Endothelial cell of umbilical vein (primary cell): ENCODE measurements at regions not wholly inside any gene's neighbourhood (a gene's known extent, or its start where the extent isn't known, plus 50 kb on each side); places are given as distances from the start of the nearest gene placed in this dataset.

Experiments
- BruUV-seq: library from RNA; stranded (reverse); fragments of 400-500 nt; replicated peaks from 2 replicates; lab custom pipeline; 2021; lab: Mats Ljungman, UMichigan
- CTCF ChIA-PET: fragments of 300-600, 350-600 bp; sonication (Branson Sonifier 250); formaldehyde crosslinking; loops from one replicate; lab custom pipeline; 2021; ENCODE audit warnings: antibody characterized with exemption, inconsistent platforms; lab: Charles Lee
- POLR2A ChIA-PET: fragments of 300-600, 350-600 bp; sonication (Branson Sonifier 250); formaldehyde crosslinking; loops from one replicate; lab custom pipeline; 2021; ENCODE audit warnings: antibody characterized with exemption, inconsistent platforms; lab: Charles Lee
- DNase-seq: peaks from one replicate; pipeline ENCODE4 v3.0.0-alpha.2; 2011; ENCODE audit warnings: low read depth, low spot score
- FAIRE-seq: peaks from 2 replicates; lab custom pipeline; 2011; peaks lifted over from hg19 to GRCh38; lab: Jason Lieb, UNC
- H2AFZ ChIP-seq: 2 replicates; pipeline ENCODE4 v1.6.0; 2012; ENCODE audit warnings: low read depth, low read length, control low read depth, inconsistent platforms
- H3K27ac ChIP-seq: 2 replicates; pipeline ENCODE4 v1.5.1; 2011; ENCODE audit warnings: low read depth, mild to moderate bottlenecking, control low read depth, low read length, moderate library complexity; ENCODE audit not compliant: insufficient read depth
- H3K27me3 ChIP-seq, 2 experiments: 2 replicates each; pipeline versions ENCODE4 v1.6.0 to v1.6.1; 2011; ENCODE audit warnings: low read length in 2 of 2, mixed read lengths in 1 of 2; ENCODE audit not compliant: control insufficient read depth in 2 of 2, insufficient read depth in 2 of 2
- H3K36me3 ChIP-seq, 2 experiments: 2 replicates in 1 of 2; 3 replicates in 1 of 2; pipeline ENCODE4 v1.5.1; 2011; ENCODE audit warnings: low read length in 2 of 2, mild to moderate bottlenecking in 1 of 2, moderate library complexity in 1 of 2; ENCODE audit not compliant: control insufficient read depth in 2 of 2, insufficient read depth in 2 of 2; ENCODE audit errors: extremely low read depth in 1 of 2
- H3K4me1 ChIP-seq: 3 replicates; pipeline ENCODE4 v1.5.1; 2011; ENCODE audit warnings: mild to moderate bottlenecking, low read length; ENCODE audit not compliant: control insufficient read depth, insufficient read depth; ENCODE audit errors: extremely low read depth
- H3K4me2 ChIP-seq: 2 replicates; pipeline ENCODE4 v1.6.1; 2011; ENCODE audit warnings: low read length, control low read depth, mixed read lengths; ENCODE audit not compliant: insufficient read depth
- H3K4me3 ChIP-seq, 3 experiments: fragments of 200-600 bp in 1 of 3; sonication (generic), shearing (Covaris generic) in 1 of 3; replicated peaks in 1 of 3; 2 replicates each; pipeline ENCODE4 v1.5.1; 2011 to 2016; ENCODE audit warnings: control low read depth in 3 of 3, low read length in 3 of 3, mild to moderate bottlenecking in 2 of 3, inconsistent platforms in 1 of 3, low read depth in 1 of 3, moderate library complexity in 1 of 3; ENCODE audit not compliant: insufficient read depth in 1 of 3
- H3K79me2 ChIP-seq: 2 replicates; pipeline ENCODE4 v1.6.0; 2012; ENCODE audit warnings: low read length, inconsistent platforms; ENCODE audit not compliant: control insufficient read depth, insufficient read depth
- H3K9ac ChIP-seq: replicated peaks from 2 replicates; pipeline ENCODE3; 2011; ENCODE audit warnings: low read length, control low read depth; ENCODE audit not compliant: insufficient read depth; ENCODE audit errors: extremely low read depth
- H3K9me1 ChIP-seq: replicated peaks from 3 replicates; pipeline ENCODE4 v1.6.0; 2011; ENCODE audit warnings: mild to moderate bottlenecking, low read length; ENCODE audit not compliant: control insufficient read depth, insufficient read depth; ENCODE audit errors: extremely low read depth
- H3K9me3 ChIP-seq: replicated peaks from 2 replicates; pipeline ENCODE4 v1.5.1; 2012; ENCODE audit warnings: low read length, inconsistent platforms; ENCODE audit not compliant: control insufficient read depth, insufficient read depth
- H4K20me1 ChIP-seq: replicated peaks from 2 replicates; pipeline ENCODE3; 2011; ENCODE audit warnings: mild to moderate bottlenecking, low read length; ENCODE audit not compliant: control insufficient read depth, insufficient read depth; ENCODE audit errors: extremely low read depth
- EZH2 ChIP-seq: IDR thresholded peaks from 2 replicates; pipeline ENCODE4 v1.6.1; 2012; ENCODE audit warnings: borderline replicate concordance, low read depth, mild to moderate bottlenecking, moderate library complexity, low read length, inconsistent platforms; ENCODE audit not compliant: severe bottlenecking
- FOS ChIP-seq: IDR thresholded peaks from 2 replicates; pipeline ENCODE4 v1.6.1; 2011; ENCODE audit warnings: mild to moderate bottlenecking, low read length, moderate library complexity, borderline replicate concordance; ENCODE audit not compliant: insufficient read depth
- GATA2 ChIP-seq: IDR thresholded peaks from 2 replicates; pipeline ENCODE4 v1.7.0; 2011; ENCODE audit warnings: low read depth, mild to moderate bottlenecking, moderate library complexity, mixed read lengths, low read length; ENCODE audit not compliant: insufficient read length, insufficient read depth
- JUN ChIP-seq: IDR thresholded peaks from 2 replicates; pipeline ENCODE4 v1.6.1; 2011; ENCODE audit warnings: borderline replicate concordance, low read depth; ENCODE audit not compliant: insufficient read length, insufficient read depth
- MYC ChIP-seq: IDR thresholded peaks from one replicate; pipeline ENCODE4 v1.6.1; 2011; ENCODE audit warnings: mild to moderate bottlenecking, low read depth, low read length
- POLR2A ChIP-seq: IDR thresholded peaks from 2 replicates; pipeline ENCODE4 v1.6.1; 2012; ENCODE audit warnings: low read depth, mild to moderate bottlenecking, control low read depth, low read length
- POLR2AphosphoS5 ChIP-seq: IDR thresholded peaks from 2 replicates; pipeline ENCODE4 v1.6.1; 2012; ENCODE audit warnings: low read depth, mild to moderate bottlenecking, control low read depth, low read length, moderate library complexity; ENCODE audit not compliant: insufficient read depth
- dilution Hi-C: fragments of 300-500 bp; cut with MboI; formaldehyde crosslinking; loops from one replicate; pipeline ENCODE4 v1.15.0; 2019; ENCODE audit warnings: low sequenced_read_pairs; ENCODE audit not compliant: extremely low pct_ligation_motif_present
- intact Hi-C: fragments of 100-400 bp; cut with micrococcal nuclease; formaldehyde crosslinking; loops from one replicate; pipeline ENCODE4 v1.10.0; 2022
- TF ChIP-seq, protein P1 (sequence below): IDR thresholded peaks from 2 replicates; pipeline ENCODE4 v1.6.1; 2011; ENCODE audit not compliant: insufficient read depth, insufficient read length
- TF ChIP-seq, protein P2 (sequence below), 2 donors: IDR thresholded peaks; 1 replicate in 1 of 2; 2 replicates in 1 of 2; pipeline ENCODE4 v1.5.1; 2011; ENCODE audit warnings: low read length in 2 of 2, mild to moderate bottlenecking in 2 of 2, moderate library complexity in 2 of 2, control low read depth in 1 of 2, inconsistent platforms in 1 of 2, low read depth in 1 of 2; ENCODE audit not compliant: insufficient read depth in 1 of 2; ENCODE audit errors: extremely low read depth in 1 of 2

DNA sequence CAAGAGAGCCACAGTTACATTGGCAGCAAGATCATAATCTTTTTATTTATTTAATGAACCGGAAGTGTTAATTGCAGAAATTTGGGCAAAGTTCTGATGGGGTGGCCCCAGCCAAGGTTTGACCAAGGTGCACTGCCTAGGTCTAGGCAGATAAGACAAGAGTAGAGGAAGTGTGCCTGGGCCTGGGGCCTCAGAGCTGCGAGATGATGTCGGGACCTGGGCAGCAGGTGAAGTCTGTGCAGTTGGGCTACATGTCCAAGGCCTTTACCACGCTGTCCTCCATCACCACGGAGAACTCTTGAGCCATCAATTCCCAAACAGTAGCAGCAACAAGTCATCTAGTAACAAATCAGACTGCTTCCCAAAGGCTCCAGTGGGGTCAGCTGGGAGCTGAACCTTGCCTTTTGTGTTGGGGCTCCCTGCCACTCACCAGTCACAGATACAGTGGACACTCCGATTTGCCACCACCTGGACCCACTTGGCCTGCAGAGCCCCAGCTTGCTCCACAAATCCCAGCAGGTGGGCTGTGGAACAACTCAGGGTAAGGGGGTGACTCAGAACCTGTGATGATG lies 52.5 kb upstream of the COMTD1 start:
- H3K9ac ChIP-seq: no peak overlapping the region
- H3K9me3 ChIP-seq: no peaks in the 10 kb centered on the region
- H3K27me3 ChIP-seq: peaks cover 8 to 9% of the 10 kb centered on the region in 2 experiments
- ChIA-PET CTCF (no interaction called here), POLR2A (no interaction called here)
- H3K79me2 ChIP-seq: no peaks in the 10 kb centered on the region
- no peak overlapping the region for H3K27ac ChIP-seq
- dilution Hi-C loops (no loop called here), intact Hi-C loops (no loop called here)
- H3K4me1 ChIP-seq: no peaks in the 10 kb centered on the region
- no peaks in the 10 kb centered on the region for H3K9me1 ChIP-seq
- H2AFZ ChIP-seq: no peak overlapping the region
- H3K4me3 ChIP-seq: no peak overlapping the region
- no peak for FAIRE-seq
- H3K36me3 ChIP-seq: no peaks in the 10 kb centered on the region
- no TSS peak for BruUV-seq
- H3K4me2 ChIP-seq: no peak overlapping the region
- TF ChIP-seq FOS: no peak
- no peak for TF ChIP-seq POLR2AphosphoS5
- no peak for TF ChIP-seq EZH2
- no peak for TF ChIP-seq MYC
- no peak for TF ChIP-seq POLR2A
- TF ChIP-seq JUN: no peak
- TF ChIP-seq GATA2: no peak
- TF ChIP-seq, protein P1, sequence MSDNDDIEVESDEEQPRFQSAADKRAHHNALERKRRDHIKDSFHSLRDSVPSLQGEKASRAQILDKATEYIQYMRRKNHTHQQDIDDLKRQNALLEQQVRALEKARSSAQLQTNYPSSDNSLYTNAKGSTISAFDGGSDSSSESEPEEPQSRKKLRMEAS: no peak
- TF ChIP-seq, protein P2, sequence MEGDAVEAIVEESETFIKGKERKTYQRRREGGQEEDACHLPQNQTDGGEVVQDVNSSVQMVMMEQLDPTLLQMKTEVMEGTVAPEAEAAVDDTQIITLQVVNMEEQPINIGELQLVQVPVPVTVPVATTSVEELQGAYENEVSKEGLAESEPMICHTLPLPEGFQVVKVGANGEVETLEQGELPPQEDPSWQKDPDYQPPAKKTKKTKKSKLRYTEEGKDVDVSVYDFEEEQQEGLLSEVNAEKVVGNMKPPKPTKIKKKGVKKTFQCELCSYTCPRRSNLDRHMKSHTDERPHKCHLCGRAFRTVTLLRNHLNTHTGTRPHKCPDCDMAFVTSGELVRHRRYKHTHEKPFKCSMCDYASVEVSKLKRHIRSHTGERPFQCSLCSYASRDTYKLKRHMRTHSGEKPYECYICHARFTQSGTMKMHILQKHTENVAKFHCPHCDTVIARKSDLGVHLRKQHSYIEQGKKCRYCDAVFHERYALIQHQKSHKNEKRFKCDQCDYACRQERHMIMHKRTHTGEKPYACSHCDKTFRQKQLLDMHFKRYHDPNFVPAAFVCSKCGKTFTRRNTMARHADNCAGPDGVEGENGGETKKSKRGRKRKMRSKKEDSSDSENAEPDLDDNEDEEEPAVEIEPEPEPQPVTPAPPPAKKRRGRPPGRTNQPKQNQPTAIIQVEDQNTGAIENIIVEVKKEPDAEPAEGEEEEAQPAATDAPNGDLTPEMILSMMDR (IDR thresholded peaks at IDR 0.05; ENCODE audit: extremely low read depth in 1 of 2, insufficient read depth in 1 of 2, low read depth in 1 of 2, low read length in 2 of 2): no peak
- H4K20me1 ChIP-seq: no peaks in the 10 kb centered on the region
- no peak for DNase-seq
